Activated T-helper 2 cell treated with anti-CD3 and anti-CD28 coated beads, Interferon-gamma antibody, Interleukin-2, Interleukin-4, amounts not matched to agents 10 μg/mL and 5 μg/mL and 100 μg/mL, durations not matched to agents 14 hours and 24 hours and 36 hours (primary cell): ENCODE measurements at regions not wholly inside any gene's neighbourhood (a gene's known extent, or its start where the extent isn't known, plus 50 kb on each side); places are given as distances from the start of the nearest gene placed in this dataset.

Experiments used
- DNase-seq: peaks from one replicate; pipeline ENCODE4 v3.0.0; 2021; ENCODE audit warnings: low spot score
- H3K27ac Mint-ChIP-seq: one replicate; pipeline ENCODE4 v1.8.0; 2021; ENCODE audit warnings: mixed read lengths
- H3K27me3 Mint-ChIP-seq: one replicate; pipeline ENCODE4 v1.8.0; 2021; ENCODE audit warnings: low read depth, mixed read lengths
- H3K36me3 Mint-ChIP-seq: one replicate; pipeline ENCODE4 v1.8.0; 2021; ENCODE audit warnings: low read depth, mixed read lengths
- H3K4me1 Mint-ChIP-seq: one replicate; pipeline ENCODE4 v1.8.0; 2021; ENCODE audit warnings: low read depth, mixed read lengths
- H3K4me3 Mint-ChIP-seq: one replicate; pipeline ENCODE4 v1.8.0; 2021; ENCODE audit warnings: low read depth, mild to moderate bottlenecking, moderate library complexity, mixed read lengths
- H3K9me3 Mint-ChIP-seq: one replicate; pipeline ENCODE4 v1.8.0; 2021; ENCODE audit warnings: mixed read lengths
- intact Hi-C: fragments of 100-400 bp; cut with micrococcal nuclease; formaldehyde crosslinking; loops from one replicate; pipeline ENCODE4 v1.15.1; 2023

GRCh38 chr10:88023676-88024075 lies 160.3 kb downstream of the PTEN start:
- Mint-ChIP-seq H3K4me3 (no peak overlapping the region), H3K9me3 (peaks cover 8% of the 10 kb centered on the region), H3K4me1 (peaks cover 10% of the 10 kb centered on the region)

GRCh38 chr10:88026031-88026430 lies 162.6 kb downstream of the PTEN start:
- intact Hi-C loops: no loop called here
- peaks cover 7% of the 10 kb centered on the region for H3K27me3 Mint-ChIP-seq

More at GRCh38 chr10:88023676-88024075, 160.3 kb downstream of the PTEN start:
- intact Hi-C loops: no loop called here
- H3K36me3 Mint-ChIP-seq: no peaks in the 10 kb centered on the region
- no peak for DNase-seq
- no peak overlapping the region for H3K27ac Mint-ChIP-seq
- peaks cover 7% of the 10 kb centered on the region for H3K27me3 Mint-ChIP-seq

GRCh38 chr10:88027570-88027969 lies 164.1 kb downstream of the PTEN start:
- Mint-ChIP-seq H3K27ac (no peak overlapping the region), H3K36me3 (no peaks in the 10 kb centered on the region), H3K9me3 (peaks cover 8% of the 10 kb centered on the region), H3K4me1 (peaks cover 10% of the 10 kb centered on the region), H3K4me3 (no peak overlapping the region), H3K27me3 (peaks cover 7% of the 10 kb centered on the region)
- intact Hi-C loops: no loop called here
- DNase-seq: no peak

More at GRCh38 chr10:88026031-88026430, 162.6 kb downstream of the PTEN start:
- H3K4me3 Mint-ChIP-seq: no peak overlapping the region
- peaks cover 8% of the 10 kb centered on the region for H3K9me3 Mint-ChIP-seq
- no peaks in the 10 kb centered on the region for H3K36me3 Mint-ChIP-seq
- H3K27ac Mint-ChIP-seq: no peak overlapping the region
- peaks cover 10% of the 10 kb centered on the region for H3K4me1 Mint-ChIP-seq
- no peak for DNase-seq

GRCh38 chr10:88028072-88028471 lies 164.6 kb downstream of the PTEN start:
- H3K4me1 Mint-ChIP-seq: peaks cover 10% of the 10 kb centered on the region
- H3K36me3 Mint-ChIP-seq: no peaks in the 10 kb centered on the region

GRCh38 chr10:88028654-88029053 lies 165.2 kb downstream of the PTEN start:
- H3K9me3 Mint-ChIP-seq: peaks cover under 1% of the 10 kb centered on the region
- intact Hi-C loops: no loop called here
- no peaks in the 10 kb centered on the region for H3K36me3 Mint-ChIP-seq
- no peak overlapping the region for H3K4me3 Mint-ChIP-seq
- DNase-seq: no peak
- peaks cover 7% of the 10 kb centered on the region for H3K27me3 Mint-ChIP-seq
- H3K4me1 Mint-ChIP-seq: peaks cover 10% of the 10 kb centered on the region
- no peak overlapping the region for H3K27ac Mint-ChIP-seq

More at GRCh38 chr10:88028072-88028471, 164.6 kb downstream of the PTEN start:
- Mint-ChIP-seq H3K27me3 (peaks cover 7% of the 10 kb centered on the region), H3K27ac (no peak overlapping the region), H3K4me3 (no peak overlapping the region), H3K9me3 (peaks cover 6% of the 10 kb centered on the region)
- intact Hi-C loops: no loop called here
- no peak for DNase-seq

GRCh38 chr10:88032566-88032965 lies 169.1 kb downstream of the PTEN start:
- no peaks in the 10 kb centered on the region for H3K27me3 Mint-ChIP-seq
- intact Hi-C loops: no loop called here

GRCh38 chr10:88033385-88033784 lies 170.0 kb downstream of the PTEN start:
- H3K4me3 Mint-ChIP-seq: no peak overlapping the region
- H3K27ac Mint-ChIP-seq: no peak overlapping the region
- H3K36me3 Mint-ChIP-seq: no peaks in the 10 kb centered on the region
- intact Hi-C loops: no loop called here
- peaks cover 11% of the 10 kb centered on the region for H3K4me1 Mint-ChIP-seq
- H3K9me3 Mint-ChIP-seq: no peaks in the 10 kb centered on the region
- no peak for DNase-seq
- H3K27me3 Mint-ChIP-seq: no peaks in the 10 kb centered on the region

More at GRCh38 chr10:88032566-88032965, 169.1 kb downstream of the PTEN start:
- no peak overlapping the region for H3K27ac Mint-ChIP-seq
- no peaks in the 10 kb centered on the region for H3K36me3 Mint-ChIP-seq
- no peaks in the 10 kb centered on the region for H3K9me3 Mint-ChIP-seq
- no peak overlapping the region for H3K4me3 Mint-ChIP-seq
- H3K4me1 Mint-ChIP-seq: peaks cover 13% of the 10 kb centered on the region
- no peak for DNase-seq

- peaks cover 9% of the 10 kb centered on the region for H3K4me1 Mint-ChIP-seq
- intact Hi-C loops: no loop called here
- DNase-seq: no peak
- no peaks in the 10 kb centered on the region for H3K27me3 Mint-ChIP-seq
- no peaks in the 10 kb centered on the region for H3K36me3 Mint-ChIP-seq
- no peak overlapping the region for H3K4me3 Mint-ChIP-seq
- no peak overlapping the region for H3K27ac Mint-ChIP-seq
- no peaks in the 10 kb centered on the region for H3K9me3 Mint-ChIP-seq
Observed at GRCh38 chr10:88033793-88034192, 170.4 kb downstream of the PTEN start.

- DNase-seq: no peak
- intact Hi-C loops: no loop called here
- Mint-ChIP-seq H3K9me3 (no peaks in the 10 kb centered on the region), H3K4me3 (no peak overlapping the region), H3K27ac (no peak overlapping the region), H3K4me1 (peaks cover 9% of the 10 kb centered on the region), H3K36me3 (no peaks in the 10 kb centered on the region), H3K27me3 (peaks cover under 1% of the 10 kb centered on the region)
Observed at GRCh38 chr10:88036126-88036525, 172.7 kb downstream of the PTEN start.

GRCh38 chr10:88037623-88038022 lies 174.2 kb downstream of the PTEN start:
- H3K27ac Mint-ChIP-seq: peak overlapping the region; percentile 9
- H3K4me1 Mint-ChIP-seq: peaks cover 9% of the 10 kb centered on the region
- peaks cover 2% of the 10 kb centered on the region for H3K27me3 Mint-ChIP-seq
- H3K36me3 Mint-ChIP-seq: no peaks in the 10 kb centered on the region
- no peaks in the 10 kb centered on the region for H3K9me3 Mint-ChIP-seq
- no peak overlapping the region for H3K4me3 Mint-ChIP-seq
- no peak for DNase-seq
- intact Hi-C loops: no loop called here

GRCh38 chr10:88038268-88038667 lies 174.8 kb downstream of the PTEN start:
- Mint-ChIP-seq H3K4me1 (peaks cover 9% of the 10 kb centered on the region), H3K27ac (no peak overlapping the region), H3K4me3 (no peak overlapping the region), H3K27me3 (peaks cover 4% of the 10 kb centered on the region), H3K36me3 (no peaks in the 10 kb centered on the region), H3K9me3 (no peaks in the 10 kb centered on the region)
- no peak for DNase-seq
- intact Hi-C loops: no loop called here

- DNase-seq: no peak
- Mint-ChIP-seq H3K27ac (no peak overlapping the region), H3K36me3 (no peaks in the 10 kb centered on the region), H3K4me3 (no peak overlapping the region), H3K27me3 (peaks cover 4% of the 10 kb centered on the region), H3K9me3 (no peaks in the 10 kb centered on the region), H3K4me1 (peaks cover 9% of the 10 kb centered on the region)
- intact Hi-C loops: no loop called here
Observed at GRCh38 chr10:88039496-88040200, 176.2 kb downstream of the PTEN start.

GRCh38 chr10:88041243-88042159 lies 178.1 kb downstream of the PTEN start:
- Mint-ChIP-seq H3K9me3 (no peaks in the 10 kb centered on the region), H3K36me3 (no peaks in the 10 kb centered on the region), H3K4me3 (no peak overlapping the region), H3K4me1 (peaks cover 9% of the 10 kb centered on the region), H3K27me3 (peaks cover 10% of the 10 kb centered on the region), H3K27ac (no peak overlapping the region)
- intact Hi-C loops: no loop called here
- DNase-seq: no peak
